ENCODE measurements at regions not wholly inside any gene's neighbourhood (a gene's known extent, or its start where the extent isn't known, plus 50 kb on each side); places are given as distances from the start of the nearest gene placed in this dataset.

GRCh38 chr4:84041426-84041825, 457.7 kb downstream of the NKX6-1 start:
- Histone ChIP-seq H3K4me1 (ENCODE audit: low read length) (no peaks in the 10 kb centered on the region), H3K27me3 (ENCODE audit: low read depth, low read length) (no peaks in the 10 kb centered on the region), H3K4me3 (ENCODE audit: low read length) (no peak overlapping the region), H3K79me2 (ENCODE audit: low read length) (no peaks in the 10 kb centered on the region), H3K36me3 (replicated peaks; ENCODE audit: low read depth, low read length) (no peaks in the 10 kb centered on the region), H2AFZ (ENCODE audit: low read depth, low read length) (no peak overlapping the region), H3K27ac (ENCODE audit: low read length) (no peak overlapping the region), H3K4me2 (ENCODE audit: low read length) (no peak overlapping the region), H4K20me1 (ENCODE audit: insufficient read depth, low read length) (no peaks in the 10 kb centered on the region), H3K9me3 (ENCODE audit: insufficient read depth, low read length) (no peaks in the 10 kb centered on the region), H3K9ac (ENCODE audit: low read length) (no peak overlapping the region)
- no peak for TF ChIP-seq CTCF (IDR thresholded peaks at IDR 0.05; ENCODE audit: low read depth, low read length)
- TF ChIP-seq EZH2phosphoT487 (IDR thresholded peaks at IDR 0.05; ENCODE audit: low read depth): no peak

GRCh38 chr4:84035568-84035967, 463.5 kb downstream of the NKX6-1 start:
- Histone ChIP-seq H3K4me1 (ENCODE audit: low read length) (peaks cover 16% of the 10 kb centered on the region), H4K20me1 (ENCODE audit: insufficient read depth, low read length) (no peaks in the 10 kb centered on the region), H2AFZ (ENCODE audit: low read depth, low read length) (no peak overlapping the region), H3K9me3 (ENCODE audit: insufficient read depth, low read length) (no peaks in the 10 kb centered on the region), H3K9ac (ENCODE audit: low read length) (no peak overlapping the region), H3K4me2 (ENCODE audit: low read length) (no peak overlapping the region), H3K79me2 (ENCODE audit: low read length) (no peaks in the 10 kb centered on the region), H3K4me3 (ENCODE audit: low read length) (no peak overlapping the region), H3K36me3 (replicated peaks; ENCODE audit: low read depth, low read length) (no peaks in the 10 kb centered on the region), H3K27ac (ENCODE audit: low read length) (no peak overlapping the region), H3K27me3 (ENCODE audit: low read depth, low read length) (no peaks in the 10 kb centered on the region)
- TF ChIP-seq EZH2phosphoT487 (IDR thresholded peaks at IDR 0.05; ENCODE audit: low read depth) (no peak), CTCF (IDR thresholded peaks at IDR 0.05; ENCODE audit: low read depth, low read length) (no peak)

- Histone ChIP-seq H2AFZ (ENCODE audit: low read depth, low read length) (no peak overlapping the region), H3K9me3 (ENCODE audit: insufficient read depth, low read length) (no peaks in the 10 kb centered on the region), H3K9ac (ENCODE audit: low read length) (no peak overlapping the region)
These were observed 466.7 kb downstream of the NKX6-1 start for GRCh38 chr4:84032372-84032771.

GRCh38 chr4:84031401-84031800, 467.7 kb downstream of the NKX6-1 start:
- peaks cover 16% of the 10 kb centered on the region for H3K4me1 ChIP-seq (ENCODE audit: low read length)
- TF ChIP-seq CTCF (IDR thresholded peaks at IDR 0.05; ENCODE audit: low read depth, low read length) (no peak), EZH2phosphoT487 (IDR thresholded peaks at IDR 0.05; ENCODE audit: low read depth) (no peak)
- H2AFZ ChIP-seq (ENCODE audit: low read depth, low read length): no peak overlapping the region
- no peak overlapping the region for H3K27ac ChIP-seq (ENCODE audit: low read length)
- H3K27me3 ChIP-seq (ENCODE audit: low read depth, low read length): no peaks in the 10 kb centered on the region
- H3K79me2 ChIP-seq (ENCODE audit: low read length): no peaks in the 10 kb centered on the region
- H3K4me2 ChIP-seq (ENCODE audit: low read length): no peak overlapping the region
- H3K36me3 ChIP-seq (replicated peaks; ENCODE audit: low read depth, low read length): no peaks in the 10 kb centered on the region
- no peak overlapping the region for H3K9ac ChIP-seq (ENCODE audit: low read length)
- no peaks in the 10 kb centered on the region for H4K20me1 ChIP-seq (ENCODE audit: insufficient read depth, low read length)
- H3K4me3 ChIP-seq (ENCODE audit: low read length): no peak overlapping the region
- no peaks in the 10 kb centered on the region for H3K9me3 ChIP-seq (ENCODE audit: insufficient read depth, low read length)

More at GRCh38 chr4:84032372-84032771, 466.7 kb downstream of the NKX6-1 start:
- Histone ChIP-seq H3K36me3 (replicated peaks; ENCODE audit: low read depth, low read length) (no peaks in the 10 kb centered on the region), H3K27me3 (ENCODE audit: low read depth, low read length) (no peaks in the 10 kb centered on the region), H3K4me3 (ENCODE audit: low read length) (no peak overlapping the region), H3K4me1 (ENCODE audit: low read length) (peaks cover 16% of the 10 kb centered on the region), H4K20me1 (ENCODE audit: insufficient read depth, low read length) (no peaks in the 10 kb centered on the region), H3K4me2 (ENCODE audit: low read length) (peak overlapping the region; percentile 24; the same call in 1 of the 2 replicates), H3K27ac (ENCODE audit: low read length) (no peak overlapping the region), H3K79me2 (ENCODE audit: low read length) (no peaks in the 10 kb centered on the region)
- TF ChIP-seq CTCF (IDR thresholded peaks at IDR 0.05; ENCODE audit: low read depth, low read length) (no peak), EZH2phosphoT487 (IDR thresholded peaks at IDR 0.05; ENCODE audit: low read depth) (no peak)

Measured in OCI-LY3 (cell line).